ENCODE measurements at regions not wholly inside any gene's neighbourhood (a gene's known extent, or its start where the extent isn't known, plus 50 kb on each side); places are given as distances from the start of the nearest gene placed in this dataset.
"Not testable (repeated sequence)": the region's sequence is repeated elsewhere in the genome, so short reads cannot be mapped to it uniquely, and the experiment has no call there.

DNA sequence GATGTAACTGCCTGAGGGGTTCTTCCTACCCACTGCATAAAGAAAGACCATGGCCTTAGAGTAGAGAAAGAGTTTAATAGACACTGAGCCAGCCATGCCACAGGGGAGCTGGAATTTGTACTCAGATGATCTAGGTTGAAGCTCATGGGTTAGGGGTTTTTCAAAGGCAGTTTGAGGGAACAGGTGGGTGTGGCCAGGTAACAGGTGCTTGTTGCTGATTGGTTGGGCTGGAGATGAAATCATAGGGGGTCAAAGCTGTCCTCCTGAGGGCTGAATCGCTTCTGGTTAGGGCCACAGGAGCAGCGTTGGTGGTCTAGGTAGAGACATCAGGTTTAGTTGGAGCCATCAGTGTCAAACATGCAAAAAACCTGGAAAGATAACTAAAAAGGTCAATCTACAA, 59.2 kb upstream of the CSNK1A1L start:
- ATAC-seq, result no peak
- no peaks in the 10 kb centered on the region for H3K4me1 ChIP-seq
- TF ChIP-seq, protein P1, sequence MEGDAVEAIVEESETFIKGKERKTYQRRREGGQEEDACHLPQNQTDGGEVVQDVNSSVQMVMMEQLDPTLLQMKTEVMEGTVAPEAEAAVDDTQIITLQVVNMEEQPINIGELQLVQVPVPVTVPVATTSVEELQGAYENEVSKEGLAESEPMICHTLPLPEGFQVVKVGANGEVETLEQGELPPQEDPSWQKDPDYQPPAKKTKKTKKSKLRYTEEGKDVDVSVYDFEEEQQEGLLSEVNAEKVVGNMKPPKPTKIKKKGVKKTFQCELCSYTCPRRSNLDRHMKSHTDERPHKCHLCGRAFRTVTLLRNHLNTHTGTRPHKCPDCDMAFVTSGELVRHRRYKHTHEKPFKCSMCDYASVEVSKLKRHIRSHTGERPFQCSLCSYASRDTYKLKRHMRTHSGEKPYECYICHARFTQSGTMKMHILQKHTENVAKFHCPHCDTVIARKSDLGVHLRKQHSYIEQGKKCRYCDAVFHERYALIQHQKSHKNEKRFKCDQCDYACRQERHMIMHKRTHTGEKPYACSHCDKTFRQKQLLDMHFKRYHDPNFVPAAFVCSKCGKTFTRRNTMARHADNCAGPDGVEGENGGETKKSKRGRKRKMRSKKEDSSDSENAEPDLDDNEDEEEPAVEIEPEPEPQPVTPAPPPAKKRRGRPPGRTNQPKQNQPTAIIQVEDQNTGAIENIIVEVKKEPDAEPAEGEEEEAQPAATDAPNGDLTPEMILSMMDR (IDR thresholded peaks at IDR 0.05), result no peak

DNA sequence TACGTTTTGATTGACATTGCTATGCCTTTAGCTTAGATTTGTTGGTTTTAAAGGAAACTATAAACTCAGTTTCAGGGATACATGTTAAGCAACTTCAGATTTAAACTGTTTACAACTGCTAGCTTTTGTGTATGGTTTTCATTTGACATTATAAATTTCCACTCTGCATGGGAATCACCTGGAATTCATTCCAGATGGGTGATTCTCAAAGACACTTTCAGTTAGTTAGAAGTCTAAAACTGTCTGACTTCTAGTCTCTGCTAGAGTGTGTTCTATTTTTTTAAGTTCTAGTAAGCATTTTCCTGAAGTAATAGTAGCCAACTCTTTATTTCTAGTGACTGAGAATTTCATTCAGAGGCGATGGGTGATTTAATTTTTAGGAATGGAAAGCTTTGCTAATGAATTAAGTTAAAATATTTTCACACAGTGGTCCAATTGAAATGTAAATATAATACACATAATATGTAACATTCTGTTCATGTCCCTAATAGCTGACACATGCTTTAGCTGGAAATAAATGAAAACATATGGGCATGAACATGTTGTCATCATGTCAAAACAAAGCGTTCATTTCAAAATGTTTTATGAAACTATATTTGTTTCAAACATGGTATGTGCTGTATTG, 58.3 kb upstream of the CSNK1A1L start:
- Histone ChIP-seq H3K27me3 (ENCODE audit: low read depth) (no peaks in the 10 kb centered on the region), H3K4me3 (no peak overlapping the region), H3K4me1 (no peaks in the 10 kb centered on the region), H3K27ac (no peak overlapping the region), H3K9me3 (peaks cover 15% of the 10 kb centered on the region), H3K36me3 (no peaks in the 10 kb centered on the region)
- intact Hi-C loops (cut with DNase I), result no loop called here
- TF ChIP-seq, protein P1 (IDR thresholded peaks at IDR 0.05), result no peak
- no peak for DNase-seq
- no peak for ATAC-seq

More for the DNA sequence above, 59.2 kb upstream of the CSNK1A1L start:
- Histone ChIP-seq H3K4me3 (no peak overlapping the region), H3K27ac (no peak overlapping the region), H3K36me3 (no peaks in the 10 kb centered on the region), H3K27me3 (ENCODE audit: low read depth) (no peaks in the 10 kb centered on the region), H3K9me3 (peaks cover 12% of the 10 kb centered on the region)
- intact Hi-C loops (cut with DNase I), result no loop called here
- DNase-seq, result no peak

DNA sequence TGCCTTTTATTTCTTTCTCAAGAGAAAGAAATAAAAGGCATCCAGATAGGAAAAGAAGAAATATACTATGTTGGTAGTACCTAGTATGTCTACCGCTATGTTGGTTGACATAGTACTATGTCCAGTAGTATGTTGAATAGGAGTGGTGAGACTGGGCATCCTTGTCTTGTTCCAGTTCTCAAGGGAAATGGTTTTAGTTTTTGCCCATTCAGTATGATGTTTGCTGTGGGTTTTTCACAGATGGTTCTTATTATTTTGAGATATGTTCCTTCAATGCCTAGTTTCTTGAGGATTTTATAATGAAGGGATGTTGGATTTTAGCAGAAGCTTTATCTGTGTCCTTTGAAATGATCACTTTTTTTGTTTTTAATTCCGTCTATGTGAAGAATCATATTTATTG, 53.0 kb upstream of the CSNK1A1L start:
- intact Hi-C loops (cut with DNase I), result no loop called here
- Histone ChIP-seq H3K4me1 (no peaks in the 10 kb centered on the region), H3K4me3 (no peak overlapping the region), H3K27me3 (ENCODE audit: low read depth) (no peaks in the 10 kb centered on the region), H3K9me3 (peaks cover 15% of the 10 kb centered on the region), H3K27ac (no peak overlapping the region), H3K36me3 (no peaks in the 10 kb centered on the region)
- no peak for DNase-seq
- no peak for ATAC-seq
- TF ChIP-seq, protein P1 (IDR thresholded peaks at IDR 0.05), result no peak

DNA sequence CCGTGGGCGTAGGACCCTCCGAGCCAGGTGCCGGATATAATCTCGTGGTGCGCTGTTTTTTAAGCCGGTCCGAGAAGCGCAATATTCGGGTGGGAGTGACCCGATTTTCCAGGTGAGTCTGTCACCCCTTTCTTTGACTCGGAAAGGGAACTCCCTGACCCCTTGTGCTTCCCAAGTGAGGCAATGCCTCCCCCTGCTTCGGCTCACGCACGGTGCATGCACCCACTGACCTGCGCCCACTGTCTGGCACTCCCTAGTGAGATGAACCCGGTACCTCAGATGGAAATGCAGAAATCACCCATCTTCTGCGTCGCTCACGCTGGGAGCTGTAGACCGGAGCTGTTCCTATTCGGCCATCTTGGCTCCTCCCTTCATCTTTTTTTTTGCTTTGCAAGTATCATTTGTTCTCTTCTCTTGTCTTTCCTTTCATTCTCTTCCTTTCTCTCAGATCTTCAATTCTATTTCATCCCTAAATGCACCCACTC, 50.2 kb upstream of the CSNK1A1L start:
- intact Hi-C loops (cut with DNase I); H3K4me1 ChIP-seq; H3K27ac ChIP-seq; ATAC-seq; DNase-seq; H3K27me3 ChIP-seq (ENCODE audit: low read depth); H3K36me3 ChIP-seq; H3K4me3 ChIP-seq: not testable (repeated sequence)
- H3K9me3 ChIP-seq, result peaks cover 12% of the 10 kb centered on the region
